ENCODE measurements at regions not wholly inside any gene's neighbourhood (a gene's known extent, or its start where the extent isn't known, plus 50 kb on each side); places are given as distances from the start of the nearest gene placed in this dataset.

DNA sequence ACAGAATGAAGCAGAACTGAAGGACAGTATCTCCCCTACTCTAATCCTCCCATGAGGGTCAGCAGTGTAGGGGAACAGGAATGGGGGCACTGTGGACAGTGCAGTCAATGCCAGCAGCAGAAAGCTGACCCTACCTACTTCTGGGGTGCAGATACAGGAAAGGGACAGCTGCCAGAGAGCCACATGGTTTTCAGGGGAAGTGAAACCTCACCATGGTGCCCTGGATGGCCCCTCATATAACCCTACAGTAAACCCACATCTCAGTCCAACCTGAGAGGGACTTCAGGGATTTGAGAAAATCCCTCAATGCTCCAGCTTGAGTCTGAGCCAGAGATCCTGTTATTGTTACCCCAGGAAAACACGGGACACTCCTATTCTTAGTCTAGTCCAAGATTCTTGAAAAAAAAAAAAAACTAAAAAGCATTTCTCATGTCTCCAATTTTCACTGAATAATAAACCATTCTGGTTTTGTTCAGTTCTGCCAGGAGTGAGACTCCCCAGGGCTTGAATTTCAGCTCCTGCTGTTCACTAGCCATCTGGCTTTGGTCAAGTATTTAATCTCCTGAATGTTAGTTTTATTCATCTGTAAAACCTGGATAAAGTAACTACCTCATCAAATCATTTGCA lies 511.6 kb upstream of the ARGLU1 start:
- TF ChIP-seq, protein P1, sequence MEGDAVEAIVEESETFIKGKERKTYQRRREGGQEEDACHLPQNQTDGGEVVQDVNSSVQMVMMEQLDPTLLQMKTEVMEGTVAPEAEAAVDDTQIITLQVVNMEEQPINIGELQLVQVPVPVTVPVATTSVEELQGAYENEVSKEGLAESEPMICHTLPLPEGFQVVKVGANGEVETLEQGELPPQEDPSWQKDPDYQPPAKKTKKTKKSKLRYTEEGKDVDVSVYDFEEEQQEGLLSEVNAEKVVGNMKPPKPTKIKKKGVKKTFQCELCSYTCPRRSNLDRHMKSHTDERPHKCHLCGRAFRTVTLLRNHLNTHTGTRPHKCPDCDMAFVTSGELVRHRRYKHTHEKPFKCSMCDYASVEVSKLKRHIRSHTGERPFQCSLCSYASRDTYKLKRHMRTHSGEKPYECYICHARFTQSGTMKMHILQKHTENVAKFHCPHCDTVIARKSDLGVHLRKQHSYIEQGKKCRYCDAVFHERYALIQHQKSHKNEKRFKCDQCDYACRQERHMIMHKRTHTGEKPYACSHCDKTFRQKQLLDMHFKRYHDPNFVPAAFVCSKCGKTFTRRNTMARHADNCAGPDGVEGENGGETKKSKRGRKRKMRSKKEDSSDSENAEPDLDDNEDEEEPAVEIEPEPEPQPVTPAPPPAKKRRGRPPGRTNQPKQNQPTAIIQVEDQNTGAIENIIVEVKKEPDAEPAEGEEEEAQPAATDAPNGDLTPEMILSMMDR (IDR thresholded peaks at IDR 0.05; ENCODE audit: low read depth, low read length, missing control alignments): no peak
- DNase-seq (ENCODE audit: extremely low read depth, low read depth): no peak
- H3K4me3 ChIP-seq (replicated peaks; ENCODE audit: low read depth, low read length): no peak overlapping the region

DNA sequence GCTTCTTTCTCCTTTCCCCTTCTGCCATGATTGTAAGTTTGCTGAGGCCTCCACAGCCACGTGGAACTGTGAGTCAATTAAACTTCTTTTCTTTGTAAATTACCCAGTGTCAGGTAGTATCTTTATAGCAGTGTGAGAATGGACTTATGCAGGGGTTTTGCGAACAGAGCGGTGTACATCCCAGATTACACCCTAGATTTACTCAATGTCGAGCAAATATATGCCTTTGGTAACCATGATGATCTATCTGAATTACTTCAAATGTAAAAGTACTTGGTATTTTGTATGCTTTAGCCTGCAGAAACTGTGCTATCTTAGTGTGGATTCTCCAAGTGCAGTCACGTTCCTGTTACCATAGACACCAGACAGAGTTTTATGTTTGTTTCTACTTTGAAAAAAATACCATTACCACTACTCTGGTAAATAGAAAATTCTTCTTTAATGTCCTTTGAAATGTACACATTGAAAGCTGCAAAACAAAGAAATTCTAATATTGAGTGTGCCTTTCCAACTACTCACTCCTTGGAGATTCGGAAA lies 510.4 kb upstream of the ARGLU1 start:
- H3K4me3 ChIP-seq (replicated peaks; ENCODE audit: low read depth, low read length): no peak overlapping the region
- TF ChIP-seq, protein P1 (IDR thresholded peaks at IDR 0.05; ENCODE audit: low read depth, low read length, missing control alignments): no peak
- DNase-seq (ENCODE audit: extremely low read depth, low read depth): no peak

DNA sequence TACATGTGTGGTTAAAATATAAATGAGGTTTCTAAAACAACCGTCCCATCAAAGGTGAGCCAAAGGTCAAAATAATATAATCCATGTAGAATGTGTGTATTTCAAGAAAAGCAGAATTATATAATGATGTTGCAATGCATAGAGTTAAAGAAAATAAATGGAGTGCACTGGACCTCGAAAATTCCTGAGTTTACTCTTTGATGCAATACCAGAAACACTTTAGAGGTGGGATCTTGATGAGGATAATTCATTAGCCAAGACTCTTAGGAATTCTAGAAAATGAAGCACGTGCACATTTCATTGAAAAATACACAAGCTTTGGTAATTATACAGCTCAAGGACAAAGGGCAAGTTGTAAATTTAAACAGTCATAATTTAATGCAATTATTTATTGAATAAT lies 508.9 kb upstream of the ARGLU1 start:
- DNase-seq (ENCODE audit: extremely low read depth, low read depth): no peak
- H3K4me3 ChIP-seq (replicated peaks; ENCODE audit: low read depth, low read length): no peak overlapping the region
- TF ChIP-seq, protein P1 (IDR thresholded peaks at IDR 0.05; ENCODE audit: low read depth, low read length, missing control alignments): no peak

DNA sequence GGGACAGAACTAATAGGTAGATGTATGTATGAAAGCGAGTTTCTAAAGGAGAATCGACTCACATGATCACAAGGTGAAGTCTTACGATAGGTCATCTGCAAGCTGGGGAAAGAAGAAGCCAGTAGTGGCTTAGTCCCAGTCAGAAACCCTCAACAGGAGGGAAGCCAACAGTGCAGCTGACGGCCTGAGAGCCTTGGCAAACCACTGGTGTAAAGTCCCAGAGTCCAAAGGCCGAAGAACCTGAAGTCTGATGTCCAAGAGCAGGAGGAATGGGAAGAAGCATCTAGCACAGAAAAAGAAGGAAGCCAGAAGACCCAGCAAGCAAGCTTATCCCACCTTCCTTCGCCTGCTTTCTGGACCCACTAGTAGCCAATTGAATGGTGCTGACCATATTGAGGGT lies 507.6 kb upstream of the ARGLU1 start:
- TF ChIP-seq, protein P1 (IDR thresholded peaks at IDR 0.05; ENCODE audit: low read depth, low read length, missing control alignments): no peak
- no peak for DNase-seq (ENCODE audit: extremely low read depth, low read depth)
- H3K4me3 ChIP-seq (replicated peaks; ENCODE audit: low read depth, low read length): no peak overlapping the region

DNA sequence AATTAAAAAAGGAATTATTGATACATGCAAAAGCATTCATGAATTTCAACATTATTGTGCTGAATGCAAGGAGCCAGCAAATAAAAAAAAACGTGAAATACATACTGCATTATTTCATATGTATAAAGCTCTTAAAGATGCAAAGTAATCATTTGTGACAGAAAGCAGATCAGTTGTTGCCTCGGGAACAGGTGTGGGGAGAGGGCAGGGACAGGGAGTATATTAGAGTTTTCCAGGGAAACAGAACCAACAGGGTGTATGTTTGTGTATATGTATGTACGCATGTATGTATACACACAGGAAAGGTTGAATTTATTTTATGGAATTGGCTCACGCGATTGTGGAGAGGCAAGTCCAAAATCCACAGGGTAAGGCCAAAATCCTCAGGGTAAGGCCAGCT lies 502.9 kb upstream of the ARGLU1 start:
- H3K4me3 ChIP-seq (replicated peaks; ENCODE audit: low read depth, low read length): no peak overlapping the region
- TF ChIP-seq, protein P1 (IDR thresholded peaks at IDR 0.05; ENCODE audit: low read depth, low read length, missing control alignments): no peak
- DNase-seq (ENCODE audit: extremely low read depth, low read depth): no peak

DNA sequence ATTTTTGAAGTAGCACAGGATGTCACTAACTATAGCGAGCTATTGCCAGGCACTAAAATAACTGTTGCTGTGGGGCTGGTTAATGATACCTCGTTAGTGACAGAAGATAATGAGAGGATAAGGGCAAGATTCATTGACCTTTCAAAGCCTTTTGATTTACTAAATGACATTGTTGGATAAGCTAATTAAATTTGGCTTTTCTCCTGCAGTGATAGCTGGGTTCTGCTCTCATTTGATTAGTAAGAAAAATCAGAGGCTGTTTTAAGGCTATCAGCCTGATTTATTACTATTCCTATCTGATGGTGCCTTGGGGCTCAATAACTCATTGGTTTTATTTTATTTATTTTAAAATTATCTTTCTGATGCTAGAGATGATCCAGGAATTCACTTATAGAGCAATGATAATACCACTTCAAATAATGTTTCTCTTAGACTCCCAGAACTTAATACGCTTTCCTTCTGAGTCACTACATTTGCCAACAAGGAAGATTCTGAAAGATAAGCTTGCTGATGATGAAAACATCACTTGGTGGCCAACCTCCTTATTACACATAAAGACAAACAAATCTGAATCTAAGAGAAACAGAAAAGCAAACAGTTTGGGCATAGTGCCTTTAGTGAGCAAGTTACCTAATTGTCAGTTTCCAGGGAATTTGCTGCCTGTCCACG lies 501.3 kb upstream of the ARGLU1 start:
- TF ChIP-seq, protein P1 (IDR thresholded peaks at IDR 0.05; ENCODE audit: low read depth, low read length, missing control alignments): no peak
- DNase-seq (ENCODE audit: extremely low read depth, low read depth): no peak
- H3K4me3 ChIP-seq (replicated peaks; ENCODE audit: low read depth, low read length): no peak overlapping the region
